SK-N-SH (cell line): ENCODE measurements at regions not wholly inside any gene's neighbourhood (a gene's known extent, or its start where the extent isn't known, plus 50 kb on each side); places are given as distances from the start of the nearest gene placed in this dataset.

Experiments used
- CHD2 ChIP-seq: fragments of 150-350 bp; IDR thresholded peaks from 2 replicates; pipeline ENCODE4 v1.6.1; 2018; ENCODE audit warnings: low read length; ENCODE audit not compliant: partially characterized antibody
- GABPA ChIP-seq: IDR thresholded peaks from 2 replicates; pipeline ENCODE4 v1.4.0; 2012; ENCODE audit warnings: low read depth, mild to moderate bottlenecking
- GATA2 ChIP-seq: sonication (generic); formaldehyde crosslinking; IDR thresholded peaks from 2 replicates; pipeline ENCODE4 v1.5.0; 2020; ENCODE audit warnings: mild to moderate bottlenecking, missing genetic modification reagents
- RAD21 ChIP-seq: IDR thresholded peaks from 2 replicates; pipeline ENCODE4 v1.6.1; 2012; ENCODE audit warnings: mild to moderate bottlenecking, low read length
- RXRA ChIP-seq: IDR thresholded peaks from 2 replicates; pipeline ENCODE4 v1.4.0; 2012; ENCODE audit warnings: low read depth, mild to moderate bottlenecking, borderline replicate concordance
- YY1 ChIP-seq: IDR thresholded peaks from 2 replicates; pipeline ENCODE4 v1.4.0; 2012; ENCODE audit warnings: low read depth, mild to moderate bottlenecking
- TF ChIP-seq, protein P1 (sequence below): fragments of 200-600 bp; sonication (generic); IDR thresholded peaks from 2 replicates; pipeline ENCODE4 v1.6.1; 2017; ENCODE audit warnings: antibody characterized with exemption, mild to moderate bottlenecking, moderate library complexity
- TF ChIP-seq, protein P2 (sequence below): fragments of 150-350 bp; IDR thresholded peaks from 2 replicates; pipeline ENCODE4 v1.6.1; 2017; ENCODE audit warnings: antibody characterized with exemption, low read length, low read depth, borderline replicate concordance
- TF ChIP-seq, protein P3 (sequence below): IDR thresholded peaks from 2 replicates; pipeline ENCODE4 v1.4.0; 2012; ENCODE audit warnings: low read depth, borderline replicate concordance
- TF ChIP-seq, protein P4 (sequence below): IDR thresholded peaks from 2 replicates; pipeline ENCODE4 v1.6.1; 2012; ENCODE audit warnings: mild to moderate bottlenecking, low read depth, low read length, moderate library complexity

GRCh38 chr10:109173937-109174336 lies 749.4 kb downstream of the XPNPEP1 start:
- TF ChIP-seq, protein P1, sequence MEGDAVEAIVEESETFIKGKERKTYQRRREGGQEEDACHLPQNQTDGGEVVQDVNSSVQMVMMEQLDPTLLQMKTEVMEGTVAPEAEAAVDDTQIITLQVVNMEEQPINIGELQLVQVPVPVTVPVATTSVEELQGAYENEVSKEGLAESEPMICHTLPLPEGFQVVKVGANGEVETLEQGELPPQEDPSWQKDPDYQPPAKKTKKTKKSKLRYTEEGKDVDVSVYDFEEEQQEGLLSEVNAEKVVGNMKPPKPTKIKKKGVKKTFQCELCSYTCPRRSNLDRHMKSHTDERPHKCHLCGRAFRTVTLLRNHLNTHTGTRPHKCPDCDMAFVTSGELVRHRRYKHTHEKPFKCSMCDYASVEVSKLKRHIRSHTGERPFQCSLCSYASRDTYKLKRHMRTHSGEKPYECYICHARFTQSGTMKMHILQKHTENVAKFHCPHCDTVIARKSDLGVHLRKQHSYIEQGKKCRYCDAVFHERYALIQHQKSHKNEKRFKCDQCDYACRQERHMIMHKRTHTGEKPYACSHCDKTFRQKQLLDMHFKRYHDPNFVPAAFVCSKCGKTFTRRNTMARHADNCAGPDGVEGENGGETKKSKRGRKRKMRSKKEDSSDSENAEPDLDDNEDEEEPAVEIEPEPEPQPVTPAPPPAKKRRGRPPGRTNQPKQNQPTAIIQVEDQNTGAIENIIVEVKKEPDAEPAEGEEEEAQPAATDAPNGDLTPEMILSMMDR, result no peak
- no peak for TF ChIP-seq RXRA
- TF ChIP-seq, protein P2, sequence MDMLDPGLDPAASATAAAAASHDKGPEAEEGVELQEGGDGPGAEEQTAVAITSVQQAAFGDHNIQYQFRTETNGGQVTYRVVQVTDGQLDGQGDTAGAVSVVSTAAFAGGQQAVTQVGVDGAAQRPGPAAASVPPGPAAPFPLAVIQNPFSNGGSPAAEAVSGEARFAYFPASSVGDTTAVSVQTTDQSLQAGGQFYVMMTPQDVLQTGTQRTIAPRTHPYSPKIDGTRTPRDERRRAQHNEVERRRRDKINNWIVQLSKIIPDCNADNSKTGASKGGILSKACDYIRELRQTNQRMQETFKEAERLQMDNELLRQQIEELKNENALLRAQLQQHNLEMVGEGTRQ, result no peak
- no peak for TF ChIP-seq GATA2
- TF ChIP-seq, protein P3, sequence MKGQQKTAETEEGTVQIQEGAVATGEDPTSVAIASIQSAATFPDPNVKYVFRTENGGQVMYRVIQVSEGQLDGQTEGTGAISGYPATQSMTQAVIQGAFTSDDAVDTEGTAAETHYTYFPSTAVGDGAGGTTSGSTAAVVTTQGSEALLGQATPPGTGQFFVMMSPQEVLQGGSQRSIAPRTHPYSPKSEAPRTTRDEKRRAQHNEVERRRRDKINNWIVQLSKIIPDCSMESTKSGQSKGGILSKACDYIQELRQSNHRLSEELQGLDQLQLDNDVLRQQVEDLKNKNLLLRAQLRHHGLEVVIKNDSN, result no peak
- no peak for TF ChIP-seq CHD2
- no peak for TF ChIP-seq YY1
- no peak for TF ChIP-seq GABPA
- TF ChIP-seq, protein P4, sequence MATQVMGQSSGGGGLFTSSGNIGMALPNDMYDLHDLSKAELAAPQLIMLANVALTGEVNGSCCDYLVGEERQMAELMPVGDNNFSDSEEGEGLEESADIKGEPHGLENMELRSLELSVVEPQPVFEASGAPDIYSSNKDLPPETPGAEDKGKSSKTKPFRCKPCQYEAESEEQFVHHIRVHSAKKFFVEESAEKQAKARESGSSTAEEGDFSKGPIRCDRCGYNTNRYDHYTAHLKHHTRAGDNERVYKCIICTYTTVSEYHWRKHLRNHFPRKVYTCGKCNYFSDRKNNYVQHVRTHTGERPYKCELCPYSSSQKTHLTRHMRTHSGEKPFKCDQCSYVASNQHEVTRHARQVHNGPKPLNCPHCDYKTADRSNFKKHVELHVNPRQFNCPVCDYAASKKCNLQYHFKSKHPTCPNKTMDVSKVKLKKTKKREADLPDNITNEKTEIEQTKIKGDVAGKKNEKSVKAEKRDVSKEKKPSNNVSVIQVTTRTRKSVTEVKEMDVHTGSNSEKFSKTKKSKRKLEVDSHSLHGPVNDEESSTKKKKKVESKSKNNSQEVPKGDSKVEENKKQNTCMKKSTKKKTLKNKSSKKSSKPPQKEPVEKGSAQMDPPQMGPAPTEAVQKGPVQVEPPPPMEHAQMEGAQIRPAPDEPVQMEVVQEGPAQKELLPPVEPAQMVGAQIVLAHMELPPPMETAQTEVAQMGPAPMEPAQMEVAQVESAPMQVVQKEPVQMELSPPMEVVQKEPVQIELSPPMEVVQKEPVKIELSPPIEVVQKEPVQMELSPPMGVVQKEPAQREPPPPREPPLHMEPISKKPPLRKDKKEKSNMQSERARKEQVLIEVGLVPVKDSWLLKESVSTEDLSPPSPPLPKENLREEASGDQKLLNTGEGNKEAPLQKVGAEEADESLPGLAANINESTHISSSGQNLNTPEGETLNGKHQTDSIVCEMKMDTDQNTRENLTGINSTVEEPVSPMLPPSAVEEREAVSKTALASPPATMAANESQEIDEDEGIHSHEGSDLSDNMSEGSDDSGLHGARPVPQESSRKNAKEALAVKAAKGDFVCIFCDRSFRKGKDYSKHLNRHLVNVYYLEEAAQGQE, result no peak
- TF ChIP-seq RAD21, result no peak
